Keratinocyte (primary cell): ENCODE measurements at regions not wholly inside any gene's neighbourhood (a gene's known extent, or its start where the extent isn't known, plus 50 kb on each side); places are given as distances from the start of the nearest gene placed in this dataset.

Experiments
- DNase-seq: peaks from one replicate; pipeline ENCODE4 v3.0.0-alpha.2; 2011; ENCODE audit warnings: low read depth, missing footprints, low spot score
- FAIRE-seq: peaks from 2 replicates; lab custom pipeline; 2011; peaks lifted over from hg19 to GRCh38; lab: Jason Lieb, UNC
- H2AFZ ChIP-seq: 2 replicates; pipeline ENCODE4 v1.6.0; 2012; ENCODE audit warnings: low read length, control low read depth, inconsistent platforms; ENCODE audit not compliant: control insufficient read depth
- H3K27ac ChIP-seq: 2 replicates; pipeline ENCODE4 v1.5.1; 2011; ENCODE audit warnings: low read length; ENCODE audit not compliant: control insufficient read depth, insufficient read depth
- H3K27me3 ChIP-seq: 3 replicates; pipeline ENCODE4 v1.6.0; 2011; ENCODE audit warnings: low read length; ENCODE audit not compliant: control insufficient read depth, insufficient read depth; ENCODE audit errors: extremely low read depth
- H3K36me3 ChIP-seq, 2 experiments: 2 replicates in 1 of 2; 3 replicates in 1 of 2; pipeline ENCODE4 v1.5.1; 2011; ENCODE audit warnings: low read length in 2 of 2, mild to moderate bottlenecking in 1 of 2; ENCODE audit not compliant: control insufficient read depth in 2 of 2, insufficient read depth in 2 of 2; ENCODE audit errors: extremely low read depth in 1 of 2
- H3K4me1 ChIP-seq: 3 replicates; pipeline ENCODE4 v1.5.1; 2011; ENCODE audit warnings: low read length; ENCODE audit not compliant: control insufficient read depth, insufficient read depth; ENCODE audit errors: extremely low read depth
- H3K4me2 ChIP-seq: 3 replicates; pipeline ENCODE4 v1.6.0; 2011; ENCODE audit warnings: low read depth, low read length; ENCODE audit not compliant: control insufficient read depth, insufficient read depth; ENCODE audit errors: extremely low read depth
- H3K4me3 ChIP-seq, 3 experiments: fragments of 200-600 bp in 1 of 3; sonication (generic) in 1 of 3; 2 replicates in 2 of 3; 3 replicates in 1 of 3; pipeline ENCODE4 v1.5.1; 2011 to 2016; ENCODE audit warnings: low read length in 3 of 3, mild to moderate bottlenecking in 3 of 3, control low read depth in 2 of 3, inconsistent platforms in 1 of 3, low read depth in 1 of 3, mixed read lengths in 1 of 3, mixed run types in 1 of 3, moderate library complexity in 1 of 3; ENCODE audit not compliant: control insufficient read depth in 2 of 3, insufficient read depth in 2 of 3; ENCODE audit errors: extremely low read depth in 1 of 3
- H3K79me2 ChIP-seq: 2 replicates; pipeline ENCODE4 v1.6.0; 2012; ENCODE audit warnings: low read length; ENCODE audit not compliant: control insufficient read depth, insufficient read depth
- H3K9ac ChIP-seq: 3 replicates; pipeline ENCODE4 v1.6.0; 2011; ENCODE audit warnings: low read length; ENCODE audit not compliant: control insufficient read depth, insufficient read depth; ENCODE audit errors: extremely low read depth
- H3K9me1 ChIP-seq: 3 replicates; pipeline ENCODE4 v1.6.0; 2011; ENCODE audit warnings: low read length; ENCODE audit not compliant: control insufficient read depth, insufficient read depth; ENCODE audit errors: extremely low read depth
- H3K9me3 ChIP-seq: 2 replicates; pipeline ENCODE4 v1.5.1; 2012; ENCODE audit warnings: low read depth, low read length; ENCODE audit not compliant: control insufficient read depth
- H4K20me1 ChIP-seq: 3 replicates; pipeline ENCODE4 v1.6.0; 2011; ENCODE audit warnings: low read length; ENCODE audit not compliant: control insufficient read depth, insufficient read depth; ENCODE audit errors: extremely low read depth
- EZH2 ChIP-seq: IDR thresholded peaks from one replicate; pipeline ENCODE4 v1.6.1; 2012; ENCODE audit warnings: inconsistent platforms, mild to moderate bottlenecking, low read length, moderate library complexity
- dilution Hi-C: fragments of 300-500 bp; cut with MboI; formaldehyde crosslinking; loops from one replicate; pipeline ENCODE4 v1.7.0; 2020; ENCODE audit warnings: low sequenced_read_pairs; ENCODE audit not compliant: extremely low pct_ligation_motif_present
- TF ChIP-seq, protein P1 (sequence below), 3 experiments: IDR thresholded peaks in 1 of 3; conservative IDR thresholded peaks in 1 of 3; optimal IDR thresholded peaks in 1 of 3; 2 replicates in 2 of 3; 3 replicates in 1 of 3; pipeline versions ENCODE3 to v1.5.1; 2011; ENCODE audit warnings: low read length in 3 of 3, mild to moderate bottlenecking in 3 of 3, moderate library complexity in 2 of 3, control low read depth in 1 of 3, inconsistent platforms in 1 of 3; ENCODE audit not compliant: insufficient read depth in 2 of 3; ENCODE audit errors: extremely low read depth in 1 of 3

DNA sequence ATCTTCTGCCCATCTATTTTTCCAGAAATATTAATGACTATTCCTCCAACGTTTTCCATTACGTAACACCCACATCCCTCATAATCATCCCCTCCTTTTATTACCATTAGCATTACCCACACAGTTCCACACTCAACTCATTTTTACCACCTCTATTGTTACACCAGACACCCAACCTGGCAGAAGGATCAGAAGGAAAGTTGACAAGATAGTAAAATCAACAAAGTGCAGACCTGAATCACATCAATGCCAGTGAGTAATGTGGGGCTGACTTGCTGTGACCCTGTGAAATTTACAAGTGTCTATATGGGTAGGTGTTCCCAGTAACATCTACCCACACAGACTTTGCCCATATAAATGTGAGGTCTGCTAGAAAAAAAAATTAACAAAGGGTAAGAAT, 568.2 kb downstream of the MAFB start:
- H2AFZ ChIP-seq: no peak overlapping the region
- no peak overlapping the region for H3K27ac ChIP-seq
- H3K4me2 ChIP-seq: no peak overlapping the region
- H3K9ac ChIP-seq: no peak overlapping the region
- TF ChIP-seq EZH2: no peak
- TF ChIP-seq, protein P1, sequence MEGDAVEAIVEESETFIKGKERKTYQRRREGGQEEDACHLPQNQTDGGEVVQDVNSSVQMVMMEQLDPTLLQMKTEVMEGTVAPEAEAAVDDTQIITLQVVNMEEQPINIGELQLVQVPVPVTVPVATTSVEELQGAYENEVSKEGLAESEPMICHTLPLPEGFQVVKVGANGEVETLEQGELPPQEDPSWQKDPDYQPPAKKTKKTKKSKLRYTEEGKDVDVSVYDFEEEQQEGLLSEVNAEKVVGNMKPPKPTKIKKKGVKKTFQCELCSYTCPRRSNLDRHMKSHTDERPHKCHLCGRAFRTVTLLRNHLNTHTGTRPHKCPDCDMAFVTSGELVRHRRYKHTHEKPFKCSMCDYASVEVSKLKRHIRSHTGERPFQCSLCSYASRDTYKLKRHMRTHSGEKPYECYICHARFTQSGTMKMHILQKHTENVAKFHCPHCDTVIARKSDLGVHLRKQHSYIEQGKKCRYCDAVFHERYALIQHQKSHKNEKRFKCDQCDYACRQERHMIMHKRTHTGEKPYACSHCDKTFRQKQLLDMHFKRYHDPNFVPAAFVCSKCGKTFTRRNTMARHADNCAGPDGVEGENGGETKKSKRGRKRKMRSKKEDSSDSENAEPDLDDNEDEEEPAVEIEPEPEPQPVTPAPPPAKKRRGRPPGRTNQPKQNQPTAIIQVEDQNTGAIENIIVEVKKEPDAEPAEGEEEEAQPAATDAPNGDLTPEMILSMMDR (optimal IDR thresholded peaks at IDR 0.05 in 1 of 3, IDR thresholded peaks at IDR 0.05 in 1 of 3, conservative IDR thresholded peaks at IDR 0.05 in 1 of 3; ENCODE audit: extremely low read depth in 1 of 3, insufficient read depth in 2 of 3, low read length in 3 of 3): no peak
- DNase-seq (no peak), FAIRE-seq (no peak)
- dilution Hi-C loops: no loop called here
- H3K79me2 ChIP-seq: no peaks in the 10 kb centered on the region
- H4K20me1 ChIP-seq: no peaks in the 10 kb centered on the region
- no peaks in the 10 kb centered on the region for H3K36me3 ChIP-seq
- no peaks in the 10 kb centered on the region for H3K4me1 ChIP-seq
- H3K9me3 ChIP-seq: no peaks in the 10 kb centered on the region
- H3K4me3 ChIP-seq: no peak overlapping the region
- no peaks in the 10 kb centered on the region for H3K27me3 ChIP-seq
- no peaks in the 10 kb centered on the region for H3K9me1 ChIP-seq

DNA sequence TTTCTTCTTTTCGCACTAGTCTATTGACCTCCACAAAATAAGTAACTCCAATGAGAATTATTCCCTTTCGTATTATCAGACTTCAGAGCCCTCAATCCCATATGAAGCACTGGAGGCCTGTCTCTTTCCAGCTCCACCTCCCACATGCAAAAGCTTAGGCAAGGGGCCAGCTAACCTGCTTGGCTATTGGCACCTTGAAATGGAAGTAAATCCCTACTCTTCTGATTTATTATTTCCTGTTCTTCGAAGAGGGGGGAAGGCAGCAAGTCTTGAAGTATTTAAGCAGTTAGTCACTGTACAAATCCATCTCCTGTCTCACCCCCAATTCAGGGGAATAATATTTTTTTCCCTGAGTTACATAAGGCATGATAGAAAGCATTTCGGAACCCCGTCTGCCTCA, 577.8 kb downstream of the MAFB start:
- no peaks in the 10 kb centered on the region for H3K4me1 ChIP-seq
- no peaks in the 10 kb centered on the region for H4K20me1 ChIP-seq
- H3K27ac ChIP-seq: no peak overlapping the region
- H3K9me1 ChIP-seq: no peaks in the 10 kb centered on the region
- no peaks in the 10 kb centered on the region for H3K79me2 ChIP-seq
- dilution Hi-C loops: no loop called here
- H3K27me3 ChIP-seq: no peaks in the 10 kb centered on the region
- TF ChIP-seq, protein P1 (optimal IDR thresholded peaks at IDR 0.05 in 1 of 3, IDR thresholded peaks at IDR 0.05 in 1 of 3, conservative IDR thresholded peaks at IDR 0.05 in 1 of 3; ENCODE audit: extremely low read depth in 1 of 3, insufficient read depth in 2 of 3, low read length in 3 of 3): no peak
- TF ChIP-seq EZH2: no peak
- H3K9me3 ChIP-seq: no peaks in the 10 kb centered on the region
- FAIRE-seq (no peak), DNase-seq (no peak)
- no peak overlapping the region for H3K4me3 ChIP-seq
- no peaks in the 10 kb centered on the region for H3K36me3 ChIP-seq
- no peak overlapping the region for H2AFZ ChIP-seq
- no peak overlapping the region for H3K4me2 ChIP-seq
- H3K9ac ChIP-seq: no peak overlapping the region
